CD14-positive monocyte (primary cell): ENCODE measurements at regions not wholly inside any gene's neighbourhood (a gene's known extent, or its start where the extent isn't known, plus 50 kb on each side); places are given as distances from the start of the nearest gene placed in this dataset.

Experiments
- DNase-seq, 3 donors: peaks; one replicate each; pipeline ENCODE4 v3.0.0-alpha.2; 2011 to 2022
- H2AFZ ChIP-seq: 2 replicates; pipeline ENCODE4 v1.6.0; 2012; ENCODE audit warnings: mild to moderate bottlenecking, low read depth, low read length, inconsistent platforms; ENCODE audit not compliant: insufficient read depth, poor library complexity, severe bottlenecking
- H3K27ac ChIP-seq, 2 donors: 1 replicate in 1 of 2; 2 replicates in 1 of 2; pipeline ENCODE4 v1.5.1; 2012 to 2013; ENCODE audit warnings: low read length in 2 of 2, control low read depth in 1 of 2, inconsistent platforms in 1 of 2, low read depth in 1 of 2, mild to moderate bottlenecking in 1 of 2
- H3K27me3 ChIP-seq, 2 donors: one replicate each; pipeline versions ENCODE4 v1.6.0 to v1.6.1; 2011 to 2013; ENCODE audit warnings: low read length in 2 of 2; ENCODE audit not compliant: control insufficient read depth in 2 of 2, insufficient read depth in 2 of 2
- H3K36me3 ChIP-seq, 2 donors: replicated peaks in 1 of 2; 1 replicate in 1 of 2; 2 replicates in 1 of 2; pipeline versions ENCODE4 v1.5.1 to v1.6.1; 2012 to 2013; ENCODE audit warnings: low read length in 2 of 2, control low read depth in 1 of 2, inconsistent platforms in 1 of 2, mild to moderate bottlenecking in 1 of 2; ENCODE audit not compliant: insufficient read depth in 2 of 2, control insufficient read depth in 1 of 2
- H3K4me1 ChIP-seq, 2 donors: 1 replicate in 1 of 2; 2 replicates in 1 of 2; pipeline versions ENCODE4 v1.5.1 to v1.6.1; 2012 to 2013; ENCODE audit warnings: low read length in 2 of 2, control low read depth in 1 of 2, inconsistent platforms in 1 of 2, mild to moderate bottlenecking in 1 of 2, moderate library complexity in 1 of 2; ENCODE audit not compliant: insufficient read depth in 2 of 2, control insufficient read depth in 1 of 2
- H3K4me2 ChIP-seq: replicated peaks from 2 replicates; pipeline ENCODE3; 2012; ENCODE audit warnings: low read length, moderate library complexity, mild to moderate bottlenecking; ENCODE audit not compliant: poor library complexity, severe bottlenecking; ENCODE audit errors: extremely low read depth
- H3K4me3 ChIP-seq, 3 experiments: fragments of 200-600 bp in 1 of 3; sonication (generic) in 1 of 3; replicated peaks in 1 of 3; 1 replicate in 2 of 3; 2 replicates in 1 of 3; pipeline ENCODE4 v1.5.1; 2011 to 2013; ENCODE audit warnings: low read length in 3 of 3, mild to moderate bottlenecking in 3 of 3, control low read depth in 2 of 3, low read depth in 2 of 3, inconsistent platforms in 1 of 3, moderate library complexity in 1 of 3
- H3K79me2 ChIP-seq: 2 replicates; pipeline ENCODE4 v1.6.0; 2012; ENCODE audit warnings: mild to moderate bottlenecking, control low read depth, inconsistent platforms, low read length, moderate library complexity; ENCODE audit not compliant: insufficient read depth
- H3K9ac ChIP-seq: 2 replicates; pipeline ENCODE4 v1.6.0; 2017; ENCODE audit warnings: low read length, mild to moderate bottlenecking; ENCODE audit not compliant: insufficient read depth, poor library complexity, severe bottlenecking
- H3K9me3 ChIP-seq, 2 donors: replicated peaks in 1 of 2; 1 replicate in 1 of 2; 2 replicates in 1 of 2; pipeline versions ENCODE4 v1.5.1 to v1.6.1; 2012 to 2013; ENCODE audit warnings: low read length in 2 of 2, control low read depth in 1 of 2; ENCODE audit not compliant: control insufficient read depth in 1 of 2, insufficient read depth in 1 of 2
- H4K20me1 ChIP-seq: 2 replicates; pipeline ENCODE4 v1.6.0; 2012; ENCODE audit warnings: mild to moderate bottlenecking, low read length, control low read depth, moderate library complexity; ENCODE audit not compliant: insufficient read depth
- H3K27ac Mint-ChIP-seq, 7 donors: one replicate each; pipeline ENCODE4 v1.8.0; 2020; ENCODE audit warnings: mild to moderate bottlenecking in 7 of 7, mixed read lengths in 7 of 7, moderate library complexity in 6 of 7, inconsistent platforms in 2 of 7
- H3K27me3 Mint-ChIP-seq, 3 donors: one replicate each; pipeline ENCODE4 v1.8.0; 2021 to 2022; ENCODE audit warnings: low read depth in 3 of 3, mild to moderate bottlenecking in 3 of 3, mixed read lengths in 3 of 3, moderate library complexity in 3 of 3, inconsistent platforms in 1 of 3
- H3K36me3 Mint-ChIP-seq, 2 donors: one replicate each; pipeline ENCODE4 v1.8.0; 2020; ENCODE audit warnings: mixed read lengths in 2 of 2, inconsistent platforms in 1 of 2, mild to moderate bottlenecking in 1 of 2
- H3K4me1 Mint-ChIP-seq: one replicate; pipeline ENCODE4 v1.8.0; 2020; ENCODE audit warnings: mild to moderate bottlenecking, mixed read lengths
- H3K4me3 Mint-ChIP-seq, 2 donors: one replicate each; pipeline ENCODE4 v1.8.0; 2020; ENCODE audit warnings: mild to moderate bottlenecking in 2 of 2, mixed read lengths in 2 of 2, moderate library complexity in 1 of 2
- H3K9me3 Mint-ChIP-seq, 7 donors: one replicate each; pipeline ENCODE4 v1.8.0; 2020 to 2022; ENCODE audit warnings: mixed read lengths in 7 of 7, mild to moderate bottlenecking in 6 of 7, moderate library complexity in 6 of 7, inconsistent platforms in 2 of 7
- CTCF ChIP-seq: fragments of 200-600 bp; IDR thresholded peaks from one replicate; pipeline ENCODE4 v1.8.0; 2022; ENCODE audit warnings: antibody characterized with exemption, mild to moderate bottlenecking
- WGBS: methylation state at CpG from one replicate; pipeline ENCODE4 v1.1.5; 2013; ENCODE audit warnings: missing lambda C conversion rate; ENCODE audit not compliant: insufficient coverage; 5-methylcytosine and 5-hydroxymethylcytosine counted together
- intact Hi-C, 2 donors: fragments of 100-400 bp; cut with micrococcal nuclease; formaldehyde crosslinking; loops; one replicate each; pipeline versions ENCODE4 v1.15.0 to v1.15.1; 2023

DNA sequence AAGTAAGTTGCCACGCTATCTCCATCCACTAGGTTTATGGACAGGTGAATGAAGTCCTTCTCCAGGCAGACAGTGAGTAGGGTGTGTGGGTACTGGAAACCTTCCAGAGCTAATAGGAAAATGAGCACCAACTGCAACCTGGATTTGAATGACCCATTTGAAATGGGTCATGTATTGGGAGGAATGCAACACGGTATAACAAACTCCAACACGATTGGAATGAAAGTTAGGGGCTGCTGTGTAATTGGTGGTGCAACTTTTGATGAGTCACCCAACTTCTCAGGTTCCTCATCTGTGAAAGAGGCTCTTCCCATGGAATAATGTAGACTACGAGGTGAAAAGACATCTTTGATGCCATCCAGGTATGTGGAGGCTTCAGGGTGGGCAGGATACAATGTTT lies 241.4 kb upstream of the PODXL start:
- intact Hi-C loops: no loop called here
- Histone ChIP-seq H3K4me1 (no peaks in the 10 kb centered on the region), H2AFZ (no peak overlapping the region), H4K20me1 (no peaks in the 10 kb centered on the region), H3K27ac (no peak overlapping the region), H3K9me3 (no peaks in the 10 kb centered on the region), H3K79me2 (no peaks in the 10 kb centered on the region), H3K27me3 (no peaks in the 10 kb centered on the region), H3K36me3 (no peaks in the 10 kb centered on the region), H3K9ac (no peak overlapping the region), H3K4me3 (no peak overlapping the region), H3K4me2 (no peak overlapping the region)
- Mint-ChIP-seq H3K27ac (no peak overlapping the region), H3K27me3 (peaks cover 1% of the 10 kb centered on the region in 3 donors), H3K4me3 (no peak overlapping the region), H3K9me3 (peaks cover 0 to 9% (median 1%) of the 10 kb centered on the region in 7 donors), H3K4me1 (no peaks in the 10 kb centered on the region), H3K36me3 (no peaks in the 10 kb centered on the region)
- WGBS: no CpG with 5 or more reads among the region's 4 CpGs
- no peak for DNase-seq
- TF ChIP-seq CTCF: no peak

- TF ChIP-seq CTCF: no peak
- no peak overlapping the region for H3K4me2 ChIP-seq
- no CpG with 5 or more reads among the region's 10 CpGs for WGBS
- H3K36me3 ChIP-seq: no peaks in the 10 kb centered on the region
- no peaks in the 10 kb centered on the region for H4K20me1 ChIP-seq
- H3K4me1 Mint-ChIP-seq: no peaks in the 10 kb centered on the region
- DNase-seq: no peak
- H3K9me3 Mint-ChIP-seq: peaks cover 0 to 7% (median 2%) of the 10 kb centered on the region in 7 donors
- no peaks in the 10 kb centered on the region for H3K79me2 ChIP-seq
- peaks cover 1 to 3% (median 2%) of the 10 kb centered on the region in 3 donors for H3K27me3 Mint-ChIP-seq
- no peak overlapping the region for H3K4me3 ChIP-seq
- no peaks in the 10 kb centered on the region for H3K4me1 ChIP-seq
- no peak overlapping the region for H3K9ac ChIP-seq
- H3K27me3 ChIP-seq: no peaks in the 10 kb centered on the region
- no peak overlapping the region for H3K4me3 Mint-ChIP-seq
- no peak overlapping the region for H2AFZ ChIP-seq
- no peak overlapping the region for H3K27ac Mint-ChIP-seq
- intact Hi-C loops: no loop called here
- no peak overlapping the region for H3K27ac ChIP-seq
- H3K9me3 ChIP-seq: no peaks in the 10 kb centered on the region
- H3K36me3 Mint-ChIP-seq: no peaks in the 10 kb centered on the region
Measured at GRCh38 chr7:131795400-131795799, 239.0 kb upstream of the PODXL start.
